NCI-H82 treated with DMSO at 0.1 percent for 48 hours (cell line): ENCODE measurements at regions not wholly inside any gene's neighbourhood (a gene's known extent, or its start where the extent isn't known, plus 50 kb on each side); places are given as distances from the start of the nearest gene placed in this dataset.
"Not testable (repeated sequence)": the region's sequence is repeated elsewhere in the genome, so short reads cannot be mapped to it uniquely, and the experiment has no call there.

Experiments used
- DNase-seq: peaks from one replicate; lab custom pipeline; 2025; ENCODE audit not compliant: unreplicated experiment; lab: John Stamatoyannopoulos, UW

- DNase-seq: no peak
Observed at GRCh38 chr14:55803873-55804553, 224.0 kb downstream of the KTN1 start.

GRCh38 chr14:55805250-55805649, 225.2 kb downstream of the KTN1 start:
- DNase-seq: no peak

- DNase-seq: no peak
Observed at GRCh38 chr14:55807053-55807880, 227.3 kb downstream of the KTN1 start.

GRCh38 chr14:55807881-55808379, 227.9 kb downstream of the KTN1 start:
- DNase-seq: no peak

- no peak for DNase-seq
Observed at GRCh38 chr14:55813630-55814029, 233.6 kb downstream of the KTN1 start.

GRCh38 chr14:55814064-55814463, 234.1 kb downstream of the KTN1 start:
- DNase-seq: no peak

- no peak for DNase-seq
Observed at GRCh38 chr14:55814873-55815272, 234.9 kb downstream of the KTN1 start.

- no peak for DNase-seq
Observed at GRCh38 chr14:55816225-55816624, 236.2 kb downstream of the KTN1 start.

- no peak for DNase-seq
Observed at GRCh38 chr14:55819610-55820304, 239.8 kb downstream of the KTN1 start.

GRCh38 chr14:55822906-55823305, 242.9 kb downstream of the KTN1 start:
- DNase-seq: no peak

GRCh38 chr14:55832122-55832911, 252.3 kb downstream of the KTN1 start:
- DNase-seq: no peak

- DNase-seq: no peak
Observed at GRCh38 chr14:55832974-55833373, 253.0 kb downstream of the KTN1 start.

GRCh38 chr14:55834390-55834789, 254.4 kb downstream of the KTN1 start:
- DNase-seq: no peak

- no peak for DNase-seq
Observed at GRCh38 chr14:55835985-55836384, 256.0 kb downstream of the KTN1 start.

- no peak for DNase-seq
Observed at GRCh38 chr14:55837467-55837866, 257.5 kb downstream of the KTN1 start.

- no peak for DNase-seq
Observed at GRCh38 chr14:55838529-55839052, 258.6 kb downstream of the KTN1 start.

- DNase-seq: not testable (repeated sequence)
Observed at GRCh38 chr14:55839301-55839947, 259.4 kb downstream of the KTN1 start.

GRCh38 chr14:55840821-55841220, 260.8 kb downstream of the KTN1 start:
- no peak for DNase-seq

GRCh38 chr14:55841625-55842024, 261.6 kb downstream of the KTN1 start:
- DNase-seq: peak; percentile 0
